ENCODE measurements at regions not wholly inside any gene's neighbourhood (a gene's known extent, or its start where the extent isn't known, plus 50 kb on each side); places are given as distances from the start of the nearest gene placed in this dataset.

GRCh38 chr5:124951105-124951504, 204.7 kb upstream of the ZNF608 start:
- Histone ChIP-seq H3K4me1 (ENCODE audit: insufficient read depth, low read length) (peaks cover 30% of the 10 kb centered on the region), H4K20me1 (ENCODE audit: low read length) (no peaks in the 10 kb centered on the region), H3F3A (ENCODE audit: low read length, unreplicated experiment) (no peaks in the 10 kb centered on the region), H3K4me3 (ENCODE audit: low read length) (no peak overlapping the region), H3K9ac (ENCODE audit: low read length) (no peak overlapping the region), H3K4me2 (ENCODE audit: low read length) (no peak overlapping the region), H3K79me2 (ENCODE audit: low read length) (no peaks in the 10 kb centered on the region), H3K36me3 (ENCODE audit: low read depth, low read length) (no peaks in the 10 kb centered on the region), H3K27ac (ENCODE audit: low read length) (no peak overlapping the region), H3K9me2 (replicated peaks; ENCODE audit: low read length) (no peaks in the 10 kb centered on the region), H2AFZ (ENCODE audit: low read length) (no peak overlapping the region), H3K9me3 (ENCODE audit: low read length) (no peaks in the 10 kb centered on the region), H3K27me3 (ENCODE audit: low read length) (no peaks in the 10 kb centered on the region)
- ATAC-seq (no peak), DNase-seq (no peak)
- intact Hi-C loops (cut with micrococcal nuclease), result no loop called here
- POLR2A ChIA-PET (ENCODE audit: unreplicated experiment), result no interaction called here
- CTCF ChIA-PET, result no interaction called here
- TF ChIP-seq EZH2 (IDR thresholded peaks at IDR 0.05; ENCODE audit: low read length, unreplicated experiment), result no peak
- no peak for TF ChIP-seq CTCF (conservative IDR thresholded peaks at IDR 0.05; ENCODE audit: low read depth, low read length)
- no peak for TF ChIP-seq EZH2phosphoT487 (IDR thresholded peaks at IDR 0.05; ENCODE audit: borderline replicate concordance, low read length)
- BruUV-seq (replicated peaks), result no TSS peak

- no peaks in the 10 kb centered on the region for H4K20me1 ChIP-seq (ENCODE audit: low read length)
- intact Hi-C loops (cut with micrococcal nuclease), result no loop called here
- POLR2A ChIA-PET (ENCODE audit: unreplicated experiment), result no interaction called here
- peaks cover 30% of the 10 kb centered on the region for H3K4me1 ChIP-seq (ENCODE audit: insufficient read depth, low read length)
- ATAC-seq, result no peak
- no peak overlapping the region for H3K4me3 ChIP-seq (ENCODE audit: low read length)
- no peaks in the 10 kb centered on the region for H3K36me3 ChIP-seq (ENCODE audit: low read depth, low read length)
- no peaks in the 10 kb centered on the region for H3K9me2 ChIP-seq (replicated peaks; ENCODE audit: low read length)
- TF ChIP-seq EZH2 (IDR thresholded peaks at IDR 0.05; ENCODE audit: low read length, unreplicated experiment), result no peak
- TF ChIP-seq EZH2phosphoT487 (IDR thresholded peaks at IDR 0.05; ENCODE audit: borderline replicate concordance, low read length), result no peak
- no peak for TF ChIP-seq CTCF (conservative IDR thresholded peaks at IDR 0.05; ENCODE audit: low read depth, low read length)
- BruUV-seq (replicated peaks), result no TSS peak
- no peak overlapping the region for H2AFZ ChIP-seq (ENCODE audit: low read length)
- no peaks in the 10 kb centered on the region for H3F3A ChIP-seq (ENCODE audit: low read length, unreplicated experiment)
- H3K4me2 ChIP-seq (ENCODE audit: low read length), result no peak overlapping the region
- no peak overlapping the region for H3K9ac ChIP-seq (ENCODE audit: low read length)
- no peak for DNase-seq
- CTCF ChIA-PET, result no interaction called here
- no peaks in the 10 kb centered on the region for H3K9me3 ChIP-seq (ENCODE audit: low read length)
- H3K27ac ChIP-seq (ENCODE audit: low read length), result no peak overlapping the region
- H3K27me3 ChIP-seq (ENCODE audit: low read length), result no peaks in the 10 kb centered on the region
- no peaks in the 10 kb centered on the region for H3K79me2 ChIP-seq (ENCODE audit: low read length)
Measured at GRCh38 chr5:124951661-124952060, 205.2 kb upstream of the ZNF608 start.

GRCh38 chr5:124952079-124952478, 205.6 kb upstream of the ZNF608 start:
- H3K27ac ChIP-seq (ENCODE audit: low read length), result no peak overlapping the region
- H3K4me1 ChIP-seq (ENCODE audit: insufficient read depth, low read length), result peaks cover 30% of the 10 kb centered on the region
- CTCF ChIA-PET, result no interaction called here
- DNase-seq, result no peak
- H3K9me3 ChIP-seq (ENCODE audit: low read length), result no peaks in the 10 kb centered on the region
- no peak overlapping the region for H3K4me2 ChIP-seq (ENCODE audit: low read length)
- no peaks in the 10 kb centered on the region for H3K27me3 ChIP-seq (ENCODE audit: low read length)
- intact Hi-C loops (cut with micrococcal nuclease), result no loop called here
- H2AFZ ChIP-seq (ENCODE audit: low read length), result no peak overlapping the region
- POLR2A ChIA-PET (ENCODE audit: unreplicated experiment), result no interaction called here
- no peaks in the 10 kb centered on the region for H3K36me3 ChIP-seq (ENCODE audit: low read depth, low read length)
- H3K4me3 ChIP-seq (ENCODE audit: low read length), result no peak overlapping the region
- TF ChIP-seq CTCF (conservative IDR thresholded peaks at IDR 0.05; ENCODE audit: low read depth, low read length) (no peak), EZH2 (IDR thresholded peaks at IDR 0.05; ENCODE audit: low read length, unreplicated experiment) (no peak), EZH2phosphoT487 (IDR thresholded peaks at IDR 0.05; ENCODE audit: borderline replicate concordance, low read length) (no peak)
- ATAC-seq, result no peak
- no peaks in the 10 kb centered on the region for H3F3A ChIP-seq (ENCODE audit: low read length, unreplicated experiment)
- H3K9ac ChIP-seq (ENCODE audit: low read length), result no peak overlapping the region
- no peaks in the 10 kb centered on the region for H4K20me1 ChIP-seq (ENCODE audit: low read length)
- no TSS peak for BruUV-seq (replicated peaks)
- no peaks in the 10 kb centered on the region for H3K9me2 ChIP-seq (replicated peaks; ENCODE audit: low read length)
- no peaks in the 10 kb centered on the region for H3K79me2 ChIP-seq (ENCODE audit: low read length)
